Endodermal cell (in vitro differentiated cells): ENCODE measurements at regions not wholly inside any gene's neighbourhood (a gene's known extent, or its start where the extent isn't known, plus 50 kb on each side); places are given as distances from the start of the nearest gene placed in this dataset.
"Not testable (repeated sequence)": the region's sequence is repeated elsewhere in the genome, so short reads cannot be mapped to it uniquely, and the experiment has no call there.

ENCODE experiments used
- DNase-seq: peaks from one replicate; pipeline ENCODE4 v3.0.0-alpha.2; 2017
- H3K27ac ChIP-seq: 2 replicates; pipeline ENCODE4 v1.5.1; 2013; ENCODE audit warnings: mild to moderate bottlenecking, low read depth, low read length, moderate library complexity
- H3K27me3 ChIP-seq: 2 replicates; pipeline ENCODE4 v1.6.1; 2013; ENCODE audit warnings: mild to moderate bottlenecking, low read length, moderate library complexity; ENCODE audit not compliant: insufficient read depth, control insufficient read depth, poor library complexity, severe bottlenecking
- H3K36me3 ChIP-seq: 2 replicates; pipeline ENCODE4 v1.7.0; 2013; ENCODE audit warnings: mild to moderate bottlenecking, low read length, moderate library complexity; ENCODE audit not compliant: control insufficient read depth, insufficient read depth
- H3K4me1 ChIP-seq: one replicate; pipeline ENCODE4 v1.7.0; 2013; ENCODE audit warnings: low read length; ENCODE audit not compliant: control insufficient read depth, insufficient read depth
- H3K4me3 ChIP-seq: 2 replicates; pipeline ENCODE4 v1.5.1; 2013; ENCODE audit warnings: mild to moderate bottlenecking, low read length, moderate library complexity
- H3K9ac ChIP-seq: 2 replicates; pipeline ENCODE4 v1.6.1; 2013; ENCODE audit warnings: mild to moderate bottlenecking, low read length, moderate library complexity; ENCODE audit not compliant: poor library complexity, severe bottlenecking; ENCODE audit errors: extremely low read depth
- H3K9me3 ChIP-seq: 2 replicates; pipeline ENCODE4 v1.6.1; 2013; ENCODE audit warnings: mild to moderate bottlenecking, low read length, moderate library complexity; ENCODE audit not compliant: control insufficient read depth
- H3K27ac Mint-ChIP-seq: 2 replicates; pipeline ENCODE4 v1.8.0; 2020; ENCODE audit warnings: mixed read lengths
- H3K27me3 Mint-ChIP-seq: 2 replicates; pipeline ENCODE4 v1.8.0; 2021; ENCODE audit warnings: mild to moderate bottlenecking, mixed read lengths; ENCODE audit not compliant: insufficient read depth
- H3K36me3 Mint-ChIP-seq: 2 replicates; pipeline ENCODE4 v1.8.0; 2020; ENCODE audit warnings: low read depth, mixed read lengths
- H3K4me1 Mint-ChIP-seq: 2 replicates; pipeline ENCODE4 v1.8.0; 2020; ENCODE audit warnings: mixed read lengths
- H3K4me3 Mint-ChIP-seq: 2 replicates; pipeline ENCODE4 v1.8.0; 2020; ENCODE audit warnings: mild to moderate bottlenecking, moderate library complexity, mixed read lengths
- H3K9me3 Mint-ChIP-seq: 2 replicates; pipeline ENCODE4 v1.8.0; 2020; ENCODE audit warnings: mild to moderate bottlenecking, mixed read lengths
- WGBS, 2 experiments: methylation state at CpG; one replicate each; pipeline versions ENCODE4 v1.1.5 to v1.1.7; 2013; ENCODE audit warnings: missing lambda C conversion rate in 2 of 2, mixed read lengths in 1 of 2; ENCODE audit not compliant: insufficient coverage in 1 of 2, insufficient read length in 1 of 2; 5-methylcytosine and 5-hydroxymethylcytosine counted together
- TF ChIP-seq, protein P1 (sequence below): fragments of 200-600 bp; sonication (generic); conservative IDR thresholded peaks from 2 replicates; pipeline ENCODE4 v1.5.0; 2021; ENCODE audit warnings: antibody characterized with exemption, mild to moderate bottlenecking

DNA sequence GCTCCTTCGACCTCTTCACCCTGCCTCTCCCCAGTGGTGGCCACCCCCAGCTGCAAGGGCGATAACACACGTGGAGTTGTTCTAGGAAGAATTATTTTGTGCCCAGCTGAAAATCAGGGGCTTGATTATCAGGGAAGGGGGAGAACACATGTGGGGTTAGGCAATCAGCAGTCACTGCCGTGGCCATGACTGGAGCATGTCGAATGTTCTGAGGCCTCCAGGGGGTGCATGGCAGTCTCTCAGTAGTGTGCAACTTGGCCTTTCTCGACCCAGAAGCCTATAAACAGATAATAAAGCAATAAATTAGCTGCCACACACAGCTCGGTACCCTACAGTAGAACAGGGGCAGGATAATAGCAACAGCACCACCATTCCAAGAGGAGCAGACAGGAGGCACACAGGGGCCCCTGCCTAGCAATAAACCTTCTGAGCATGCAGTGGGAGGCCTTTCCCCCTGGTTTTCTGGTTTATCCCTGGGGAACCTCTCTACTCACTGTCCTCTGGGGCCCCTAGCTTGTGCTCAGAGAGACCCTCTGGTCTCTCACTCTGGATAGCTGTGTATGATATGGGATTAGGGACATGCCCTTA lies 308.2 kb upstream of the PLGLB2 start:
- H3K36me3 ChIP-seq, H3K27me3 ChIP-seq, H3K9me3 Mint-ChIP-seq, H3K27ac ChIP-seq, H3K36me3 Mint-ChIP-seq, H3K4me3 Mint-ChIP-seq, H3K9ac ChIP-seq, H3K4me3 ChIP-seq, H3K4me1 Mint-ChIP-seq, H3K4me1 ChIP-seq, H3K9me3 ChIP-seq, H3K27me3 Mint-ChIP-seq, H3K27ac Mint-ChIP-seq: not testable (repeated sequence)
- DNase-seq, result peak; percentile 44
- TF ChIP-seq, protein P1, sequence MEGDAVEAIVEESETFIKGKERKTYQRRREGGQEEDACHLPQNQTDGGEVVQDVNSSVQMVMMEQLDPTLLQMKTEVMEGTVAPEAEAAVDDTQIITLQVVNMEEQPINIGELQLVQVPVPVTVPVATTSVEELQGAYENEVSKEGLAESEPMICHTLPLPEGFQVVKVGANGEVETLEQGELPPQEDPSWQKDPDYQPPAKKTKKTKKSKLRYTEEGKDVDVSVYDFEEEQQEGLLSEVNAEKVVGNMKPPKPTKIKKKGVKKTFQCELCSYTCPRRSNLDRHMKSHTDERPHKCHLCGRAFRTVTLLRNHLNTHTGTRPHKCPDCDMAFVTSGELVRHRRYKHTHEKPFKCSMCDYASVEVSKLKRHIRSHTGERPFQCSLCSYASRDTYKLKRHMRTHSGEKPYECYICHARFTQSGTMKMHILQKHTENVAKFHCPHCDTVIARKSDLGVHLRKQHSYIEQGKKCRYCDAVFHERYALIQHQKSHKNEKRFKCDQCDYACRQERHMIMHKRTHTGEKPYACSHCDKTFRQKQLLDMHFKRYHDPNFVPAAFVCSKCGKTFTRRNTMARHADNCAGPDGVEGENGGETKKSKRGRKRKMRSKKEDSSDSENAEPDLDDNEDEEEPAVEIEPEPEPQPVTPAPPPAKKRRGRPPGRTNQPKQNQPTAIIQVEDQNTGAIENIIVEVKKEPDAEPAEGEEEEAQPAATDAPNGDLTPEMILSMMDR, result peak; percentile 52
- WGBS, 2 experiments, result 86 to 93% methylated on average over 1 to 6 of the region's 7 CpGs

DNA sequence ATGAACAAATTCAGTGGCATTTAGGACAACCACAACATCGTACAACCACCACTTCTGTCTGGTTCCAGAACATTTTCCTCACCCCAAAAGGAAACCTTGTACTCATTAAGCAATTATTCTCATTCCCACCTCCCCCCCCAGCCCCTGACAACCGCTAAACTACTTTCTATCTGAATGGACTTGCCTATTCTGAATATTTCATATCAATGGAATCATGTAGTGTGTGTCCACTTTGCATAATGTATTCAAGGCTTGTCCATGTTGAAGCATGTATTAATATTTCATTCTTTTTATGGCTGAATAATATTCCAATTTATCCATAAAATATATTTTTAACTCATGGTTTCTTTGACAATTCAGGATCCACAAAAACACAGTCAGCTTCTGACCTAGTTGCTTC lies 307.2 kb upstream of the PLGLB2 start:
- H3K9me3 Mint-ChIP-seq, H3K36me3 ChIP-seq, H3K4me3 ChIP-seq, H3K4me1 ChIP-seq, H3K9me3 ChIP-seq, H3K4me3 Mint-ChIP-seq, H3K27ac ChIP-seq, H3K27me3 Mint-ChIP-seq, H3K36me3 Mint-ChIP-seq, H3K27me3 ChIP-seq, DNase-seq, H3K4me1 Mint-ChIP-seq, H3K27ac Mint-ChIP-seq, H3K9ac ChIP-seq: not testable (repeated sequence)
- WGBS, 2 experiments, result 83% methylated on average over 1 of the region's 2 CpGs; no CpG with 5 or more reads in 1 of the 2 experiments

DNA sequence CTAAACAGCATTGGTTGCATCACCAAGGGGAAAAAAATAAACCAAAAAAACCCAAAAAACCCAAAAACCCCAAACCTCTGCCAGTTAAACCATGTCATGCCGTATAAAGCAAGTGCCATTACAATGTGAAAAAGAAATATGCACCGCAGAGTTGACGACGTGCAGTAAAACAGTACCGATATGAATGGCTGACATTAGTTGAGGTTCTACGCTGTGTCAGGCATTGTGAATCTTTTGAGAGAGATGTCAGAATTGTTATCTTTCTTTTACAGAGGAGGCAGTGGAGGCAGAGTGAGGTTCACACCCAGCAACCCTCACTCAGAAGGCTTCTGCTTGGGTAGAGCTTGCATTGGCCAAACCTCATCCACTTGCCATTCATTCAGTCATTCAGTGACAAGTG lies 306.5 kb upstream of the PLGLB2 start:
- H3K27ac ChIP-seq, H3K4me1 Mint-ChIP-seq, H3K27me3 ChIP-seq, H3K4me1 ChIP-seq, H3K9ac ChIP-seq, DNase-seq, H3K4me3 ChIP-seq, H3K9me3 ChIP-seq, H3K27ac Mint-ChIP-seq, H3K36me3 Mint-ChIP-seq, H3K36me3 ChIP-seq, H3K9me3 Mint-ChIP-seq, H3K27me3 Mint-ChIP-seq, H3K4me3 Mint-ChIP-seq: not testable (repeated sequence)
- 96 to 100% methylated on average over 5 to 6 of the region's 6 CpGs for WGBS, 2 experiments

DNA sequence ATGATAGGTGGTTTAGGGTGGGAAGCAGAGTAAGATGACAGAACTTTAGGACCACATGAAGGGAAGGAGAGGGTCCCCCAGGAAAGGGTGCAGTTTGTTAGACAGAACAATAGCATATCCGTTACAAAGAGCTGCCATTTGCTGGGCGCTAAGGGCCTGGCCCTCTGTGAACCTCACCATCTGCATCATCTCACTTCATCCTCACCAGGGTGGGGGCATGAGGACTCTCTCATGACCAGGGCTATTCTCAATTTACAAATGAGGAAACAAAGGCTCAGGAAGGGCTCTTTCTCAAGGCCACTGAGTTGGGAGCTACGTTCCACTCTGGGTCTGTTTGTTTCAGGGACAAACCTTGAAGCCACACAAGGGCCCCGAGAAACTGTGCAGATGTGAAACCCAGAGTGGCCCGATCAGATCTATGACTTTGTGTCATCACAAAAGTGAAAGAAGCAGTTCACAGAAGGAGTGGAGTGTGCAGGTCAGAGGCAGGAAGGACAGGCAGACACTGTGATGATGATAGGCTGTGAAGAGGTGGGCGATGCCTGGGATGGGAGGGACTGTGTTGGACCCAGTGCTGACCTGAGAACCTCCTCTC lies 304.8 kb upstream of the PLGLB2 start:
- not testable (repeated sequence) for H3K27me3 Mint-ChIP-seq, H3K36me3 ChIP-seq, H3K27ac Mint-ChIP-seq, H3K9ac ChIP-seq, H3K4me1 Mint-ChIP-seq, H3K4me1 ChIP-seq, H3K27me3 ChIP-seq, H3K27ac ChIP-seq, H3K4me3 ChIP-seq, H3K9me3 Mint-ChIP-seq, H3K9me3 ChIP-seq, H3K36me3 Mint-ChIP-seq, H3K4me3 Mint-ChIP-seq, DNase-seq
- 89 to 94% methylated on average over 2 to 4 of the region's 6 CpGs for WGBS, 2 experiments

DNA sequence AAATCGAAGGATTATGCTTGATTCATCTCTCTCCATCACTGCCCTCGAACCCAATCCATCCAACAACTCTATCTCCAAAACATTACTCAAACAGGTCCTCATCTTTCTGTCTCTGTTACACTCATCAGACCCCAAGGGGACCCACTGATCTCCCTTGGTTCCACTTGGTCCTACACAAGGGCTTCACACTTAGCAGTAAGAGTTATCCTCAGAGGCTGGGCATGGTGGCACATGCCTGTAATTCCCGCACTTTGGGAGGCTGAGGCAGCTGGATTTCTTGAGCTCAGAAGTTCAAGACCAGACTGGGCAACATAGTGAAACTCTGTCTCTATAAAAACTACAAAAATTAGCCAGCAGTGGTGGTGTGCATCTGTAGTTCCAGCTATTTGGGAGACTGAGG lies 302.9 kb upstream of the PLGLB2 start:
- not testable (repeated sequence) for H3K27ac ChIP-seq, H3K27ac Mint-ChIP-seq, H3K4me3 ChIP-seq, H3K4me1 Mint-ChIP-seq, H3K9ac ChIP-seq, H3K9me3 Mint-ChIP-seq, DNase-seq, H3K4me3 Mint-ChIP-seq, H3K27me3 ChIP-seq, H3K36me3 Mint-ChIP-seq, H3K27me3 Mint-ChIP-seq, H3K36me3 ChIP-seq, H3K9me3 ChIP-seq, H3K4me1 ChIP-seq
- 90 to 100% methylated on average over 1 to 2 of the region's 3 CpGs for WGBS, 2 experiments

DNA sequence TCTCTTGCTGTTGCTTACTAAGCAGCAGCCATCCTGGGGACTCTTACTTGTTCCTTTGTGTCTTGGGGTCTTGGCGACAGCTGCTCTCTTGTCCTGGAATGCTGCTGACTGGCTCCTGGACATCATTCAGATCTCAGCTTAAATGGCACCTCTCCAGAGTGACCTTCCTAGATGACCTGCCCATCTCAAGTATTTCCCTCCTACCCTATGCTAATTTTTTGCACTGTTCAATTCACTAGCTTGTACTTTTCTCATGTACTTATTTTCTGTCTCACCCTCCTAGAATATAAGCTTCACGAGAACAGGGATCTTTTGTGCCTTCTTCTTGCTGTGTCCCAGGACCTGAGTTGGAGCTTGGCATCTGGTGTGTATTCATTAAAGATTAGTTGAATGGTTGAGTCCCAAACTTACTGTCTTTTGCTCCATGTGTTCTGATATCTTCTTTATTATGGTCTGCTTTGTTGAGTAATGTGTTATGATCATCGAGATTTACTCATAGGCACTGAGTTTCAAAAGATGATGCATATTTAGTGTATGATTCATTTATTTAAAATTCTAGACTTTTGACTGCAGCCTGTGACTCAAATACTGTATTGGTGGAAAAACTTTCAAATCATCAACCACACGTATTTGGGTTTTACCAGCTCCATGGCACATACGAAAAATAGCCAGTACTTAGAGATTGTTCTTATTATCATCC lies 302.1 kb upstream of the PLGLB2 start:
- H3K36me3 ChIP-seq, H3K27me3 Mint-ChIP-seq, H3K9me3 Mint-ChIP-seq, H3K4me1 Mint-ChIP-seq, H3K4me3 Mint-ChIP-seq, H3K36me3 Mint-ChIP-seq, H3K27ac ChIP-seq, DNase-seq, H3K4me1 ChIP-seq, H3K9me3 ChIP-seq, H3K27me3 ChIP-seq, H3K4me3 ChIP-seq, H3K27ac Mint-ChIP-seq, H3K9ac ChIP-seq: not testable (repeated sequence)
- 85% methylated on average over 1 of the region's 5 CpGs; no CpG with 5 or more reads in 1 of the 2 experiments for WGBS, 2 experiments
